ENCODE measurements at regions not wholly inside any gene's neighbourhood (a gene's known extent, or its start where the extent isn't known, plus 50 kb on each side); places are given as distances from the start of the nearest gene placed in this dataset.

GRCh38 chr11:131108760-131109159, 192.5 kb upstream of the SNX19 start:
- no peak for DNase-seq (ENCODE audit: low read depth)
- no peak overlapping the region for H3K4me3 ChIP-seq (ENCODE audit: low read depth, low read length)

GRCh38 chr11:131109257-131109656, 193.0 kb upstream of the SNX19 start:
- DNase-seq (ENCODE audit: low read depth) = peak; percentile 25
- no peak overlapping the region for H3K4me3 ChIP-seq (ENCODE audit: low read depth, low read length)

GRCh38 chr11:131109790-131110189, 193.5 kb upstream of the SNX19 start:
- DNase-seq (ENCODE audit: low read depth) = no peak
- no peak overlapping the region for H3K4me3 ChIP-seq (ENCODE audit: low read depth, low read length)

GRCh38 chr11:131111775-131112174, 195.5 kb upstream of the SNX19 start:
- H3K4me3 ChIP-seq (ENCODE audit: low read depth, low read length) = no peak overlapping the region
- no peak for DNase-seq (ENCODE audit: low read depth)

- no peak overlapping the region for H3K4me3 ChIP-seq (ENCODE audit: low read depth, low read length)
- no peak for DNase-seq (ENCODE audit: low read depth)
Measured at GRCh38 chr11:131118247-131118646, 202.0 kb upstream of the SNX19 start.

- no peak overlapping the region for H3K4me3 ChIP-seq (ENCODE audit: low read depth, low read length)
- DNase-seq (ENCODE audit: low read depth) = no peak
Measured at GRCh38 chr11:131121426-131122333, 205.4 kb upstream of the SNX19 start.

GRCh38 chr11:131122448-131122847, 206.2 kb upstream of the SNX19 start:
- no peak overlapping the region for H3K4me3 ChIP-seq (ENCODE audit: low read depth, low read length)
- no peak for DNase-seq (ENCODE audit: low read depth)

- H3K4me3 ChIP-seq (ENCODE audit: low read depth, low read length) = no peak overlapping the region
- no peak for DNase-seq (ENCODE audit: low read depth)
Measured at GRCh38 chr11:131129474-131129873, 213.2 kb upstream of the SNX19 start.

- H3K4me3 ChIP-seq (ENCODE audit: low read depth, low read length) = no peak overlapping the region
- DNase-seq (ENCODE audit: low read depth) = no peak
Measured at GRCh38 chr11:131135611-131136010, 219.3 kb upstream of the SNX19 start.

- DNase-seq (ENCODE audit: low read depth) = no peak
- H3K4me3 ChIP-seq (ENCODE audit: low read depth, low read length) = no peak overlapping the region
Measured at GRCh38 chr11:131136486-131136885, 220.2 kb upstream of the SNX19 start.

- no peak for DNase-seq (ENCODE audit: low read depth)
- no peak overlapping the region for H3K4me3 ChIP-seq (ENCODE audit: low read depth, low read length)
Measured at GRCh38 chr11:131137046-131137445, 220.8 kb upstream of the SNX19 start.

GRCh38 chr11:131138731-131139130, 222.5 kb upstream of the SNX19 start:
- H3K4me3 ChIP-seq (ENCODE audit: low read depth, low read length) = no peak overlapping the region
- no peak for DNase-seq (ENCODE audit: low read depth)

- no peak overlapping the region for H3K4me3 ChIP-seq (ENCODE audit: low read depth, low read length)
- DNase-seq (ENCODE audit: low read depth) = no peak
Measured at GRCh38 chr11:131145791-131146190, 224.6 kb upstream of the NTM start.

- no peak overlapping the region for H3K4me3 ChIP-seq (ENCODE audit: low read depth, low read length)
- DNase-seq (ENCODE audit: low read depth) = no peak
Measured at GRCh38 chr11:131146827-131147490, 223.5 kb upstream of the NTM start.

GRCh38 chr11:131154351-131154750, 216.1 kb upstream of the NTM start:
- no peak for DNase-seq (ENCODE audit: low read depth)
- no peak overlapping the region for H3K4me3 ChIP-seq (ENCODE audit: low read depth, low read length)

- H3K4me3 ChIP-seq (ENCODE audit: low read depth, low read length) = no peak overlapping the region
- DNase-seq (ENCODE audit: low read depth) = no peak
Measured at GRCh38 chr11:131157678-131158077, 212.7 kb upstream of the NTM start.

- H3K4me3 ChIP-seq (ENCODE audit: low read depth, low read length) = no peak overlapping the region
- DNase-seq (ENCODE audit: low read depth) = no peak
Measured at GRCh38 chr11:131160846-131161245, 209.6 kb upstream of the NTM start.

- DNase-seq (ENCODE audit: low read depth) = no peak
- H3K4me3 ChIP-seq (ENCODE audit: low read depth, low read length) = no peak overlapping the region
Measured at GRCh38 chr11:131163613-131164012, 206.8 kb upstream of the NTM start.

- no peak overlapping the region for H3K4me3 ChIP-seq (ENCODE audit: low read depth, low read length)
- no peak for DNase-seq (ENCODE audit: low read depth)
Measured at GRCh38 chr11:131165036-131165435, 205.4 kb upstream of the NTM start.

GRCh38 chr11:131168839-131169713, 201.3 kb upstream of the NTM start:
- no peak for DNase-seq (ENCODE audit: low read depth)

More at GRCh38 chr11:131168839-131169713, 201.3 kb upstream of the NTM start:
- no peak overlapping the region for H3K4me3 ChIP-seq (ENCODE audit: low read depth, low read length)

Measured in skeletal muscle cell (primary cell).